ENCODE measurements at regions not wholly inside any gene's neighbourhood (a gene's known extent, or its start where the extent isn't known, plus 50 kb on each side); places are given as distances from the start of the nearest gene placed in this dataset.

- Mint-ChIP-seq H3K27me3 (ENCODE audit: insufficient read depth, unreplicated experiment) (peaks cover 6% of the 10 kb centered on the region), H3K4me1 (ENCODE audit: low read depth, unreplicated experiment) (no peaks in the 10 kb centered on the region), H3K36me3 (ENCODE audit: insufficient read depth, unreplicated experiment) (no peaks in the 10 kb centered on the region), H3K4me3 (ENCODE audit: unreplicated experiment) (no peak overlapping the region), H3K27ac (ENCODE audit: unreplicated experiment) (no peak overlapping the region), H3K9me3 (ENCODE audit: unreplicated experiment) (no peaks in the 10 kb centered on the region)
- intact Hi-C loops (cut with micrococcal nuclease; ENCODE audit: unreplicated experiment): no loop called here
- ChIA-PET CTCF (no interaction called here), POLR2A (no interaction called here)
- TF ChIP-seq, protein P1, sequence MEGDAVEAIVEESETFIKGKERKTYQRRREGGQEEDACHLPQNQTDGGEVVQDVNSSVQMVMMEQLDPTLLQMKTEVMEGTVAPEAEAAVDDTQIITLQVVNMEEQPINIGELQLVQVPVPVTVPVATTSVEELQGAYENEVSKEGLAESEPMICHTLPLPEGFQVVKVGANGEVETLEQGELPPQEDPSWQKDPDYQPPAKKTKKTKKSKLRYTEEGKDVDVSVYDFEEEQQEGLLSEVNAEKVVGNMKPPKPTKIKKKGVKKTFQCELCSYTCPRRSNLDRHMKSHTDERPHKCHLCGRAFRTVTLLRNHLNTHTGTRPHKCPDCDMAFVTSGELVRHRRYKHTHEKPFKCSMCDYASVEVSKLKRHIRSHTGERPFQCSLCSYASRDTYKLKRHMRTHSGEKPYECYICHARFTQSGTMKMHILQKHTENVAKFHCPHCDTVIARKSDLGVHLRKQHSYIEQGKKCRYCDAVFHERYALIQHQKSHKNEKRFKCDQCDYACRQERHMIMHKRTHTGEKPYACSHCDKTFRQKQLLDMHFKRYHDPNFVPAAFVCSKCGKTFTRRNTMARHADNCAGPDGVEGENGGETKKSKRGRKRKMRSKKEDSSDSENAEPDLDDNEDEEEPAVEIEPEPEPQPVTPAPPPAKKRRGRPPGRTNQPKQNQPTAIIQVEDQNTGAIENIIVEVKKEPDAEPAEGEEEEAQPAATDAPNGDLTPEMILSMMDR (IDR thresholded peaks at IDR 0.05; ENCODE audit: insufficient read depth in 1 of 2, low read depth in 1 of 2, low read length in 1 of 2, severe bottlenecking in 1 of 2, unreplicated experiment in 1 of 2): no peak
- Histone ChIP-seq H3K27me3 (replicated peaks; ENCODE audit: control insufficient read depth, insufficient read depth, low read length) (no peaks in the 10 kb centered on the region), H3K9me3 (no peaks in the 10 kb centered on the region), H3K36me3 (ENCODE audit: control insufficient read depth, insufficient read depth, low read length) (no peaks in the 10 kb centered on the region), H3K4me1 (no peaks in the 10 kb centered on the region), H3K4me3 (ENCODE audit: low read depth, low read length) (no peak overlapping the region)
- BruUV-seq (replicated peaks): no TSS peak
- no peak for DNase-seq
These were observed 304.7 kb downstream of the DUSP10 start for GRCh38 chr1:221437171-221437570.

- Histone ChIP-seq H3K4me1 (no peaks in the 10 kb centered on the region), H3K27me3 (replicated peaks; ENCODE audit: control insufficient read depth, insufficient read depth, low read length) (no peaks in the 10 kb centered on the region), H3K4me3 (ENCODE audit: low read depth, low read length) (no peak overlapping the region), H3K36me3 (ENCODE audit: control insufficient read depth, insufficient read depth, low read length) (no peaks in the 10 kb centered on the region), H3K9me3 (no peaks in the 10 kb centered on the region)
- H3K9me3 Mint-ChIP-seq (ENCODE audit: unreplicated experiment): no peaks in the 10 kb centered on the region
- no peak for DNase-seq
- H3K4me3 Mint-ChIP-seq (ENCODE audit: unreplicated experiment): no peak overlapping the region
- no peaks in the 10 kb centered on the region for H3K4me1 Mint-ChIP-seq (ENCODE audit: low read depth, unreplicated experiment)
- TF ChIP-seq, protein P1 (IDR thresholded peaks at IDR 0.05; ENCODE audit: insufficient read depth in 1 of 2, low read depth in 1 of 2, low read length in 1 of 2, severe bottlenecking in 1 of 2, unreplicated experiment in 1 of 2): no peak
- intact Hi-C loops (cut with micrococcal nuclease; ENCODE audit: unreplicated experiment): no loop called here
- H3K36me3 Mint-ChIP-seq (ENCODE audit: insufficient read depth, unreplicated experiment): no peaks in the 10 kb centered on the region
- ChIA-PET POLR2A (no interaction called here), CTCF (no interaction called here)
- H3K27me3 Mint-ChIP-seq (ENCODE audit: insufficient read depth, unreplicated experiment): peaks cover 7% of the 10 kb centered on the region
- BruUV-seq (replicated peaks): no TSS peak
- H3K27ac Mint-ChIP-seq (ENCODE audit: unreplicated experiment): no peak overlapping the region
These were observed 304.0 kb downstream of the DUSP10 start for GRCh38 chr1:221437926-221438325.

DNA sequence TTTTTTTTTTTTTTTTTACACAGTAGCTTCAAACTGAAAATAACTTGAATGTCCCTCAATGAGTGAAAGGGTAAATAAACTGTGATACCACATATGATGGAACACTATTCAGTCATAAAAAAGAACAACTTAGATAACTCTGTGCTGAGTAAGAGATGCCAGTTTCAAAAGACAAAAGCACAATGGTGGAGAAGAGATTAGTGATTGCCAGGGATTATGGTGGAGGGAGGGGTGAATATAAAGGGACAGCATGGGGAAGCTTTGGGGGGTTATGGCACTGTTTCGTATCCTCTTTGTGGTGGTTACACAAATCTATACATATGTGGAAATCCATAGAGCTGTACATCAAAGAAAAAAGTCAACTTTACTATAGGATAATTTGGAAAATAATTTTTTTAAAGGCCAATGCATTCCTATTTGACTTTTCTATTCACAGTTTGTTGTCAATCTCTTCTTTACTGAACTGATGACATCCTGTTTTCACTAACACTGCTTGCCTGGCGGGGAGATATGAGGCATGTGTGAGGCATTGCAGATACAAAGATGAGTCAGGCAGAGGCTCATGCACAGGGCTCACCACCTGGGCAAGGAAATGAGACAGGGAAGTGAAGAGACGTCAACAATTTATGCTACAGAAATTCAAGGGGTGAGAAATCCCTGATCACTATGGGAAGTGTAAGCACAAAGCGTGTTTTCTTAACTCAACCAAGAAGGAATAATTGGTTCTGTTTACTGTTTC lies 302.7 kb downstream of the DUSP10 start:
- no peak for DNase-seq
- intact Hi-C loops (cut with micrococcal nuclease; ENCODE audit: unreplicated experiment): no loop called here
- peaks cover 7% of the 10 kb centered on the region for H3K27me3 Mint-ChIP-seq (ENCODE audit: insufficient read depth, unreplicated experiment)
- no peaks in the 10 kb centered on the region for H3K36me3 ChIP-seq (ENCODE audit: control insufficient read depth, insufficient read depth, low read length)
- no peaks in the 10 kb centered on the region for H3K9me3 Mint-ChIP-seq (ENCODE audit: unreplicated experiment)
- H3K36me3 Mint-ChIP-seq (ENCODE audit: insufficient read depth, unreplicated experiment): no peaks in the 10 kb centered on the region
- ChIA-PET POLR2A (no interaction called here), CTCF (interaction anchor here (0.6 kb wide), 2 partner anchors 80 to 636 kb away, joined by 3 to 4 read pairs; no protein-coding TSS in a partner anchor)
- no peak overlapping the region for H3K4me3 ChIP-seq (ENCODE audit: low read depth, low read length)
- no peaks in the 10 kb centered on the region for H3K9me3 ChIP-seq
- H3K27ac Mint-ChIP-seq (ENCODE audit: unreplicated experiment): no peak overlapping the region
- H3K4me1 ChIP-seq: no peaks in the 10 kb centered on the region
- H3K27me3 ChIP-seq (replicated peaks; ENCODE audit: control insufficient read depth, insufficient read depth, low read length): no peaks in the 10 kb centered on the region
- H3K4me1 Mint-ChIP-seq (ENCODE audit: low read depth, unreplicated experiment): no peaks in the 10 kb centered on the region
- no TSS peak for BruUV-seq (replicated peaks)
- TF ChIP-seq, protein P1 (IDR thresholded peaks at IDR 0.05; ENCODE audit: insufficient read depth in 1 of 2, low read depth in 1 of 2, low read length in 1 of 2, severe bottlenecking in 1 of 2, unreplicated experiment in 1 of 2): no peak
- no peak overlapping the region for H3K4me3 Mint-ChIP-seq (ENCODE audit: unreplicated experiment)

All from Caco-2 (cell line).